GM19193 (cell line): ENCODE measurements at regions not wholly inside any gene's neighbourhood (a gene's known extent, or its start where the extent isn't known, plus 50 kb on each side); places are given as distances from the start of the nearest gene placed in this dataset.

ENCODE experiments used
- POLR2A ChIP-seq: IDR thresholded peaks from 4 replicates; pipeline ENCODE4 v1.6.1; 2011; ENCODE audit not compliant: insufficient read depth, insufficient read length; ENCODE audit errors: extremely low read depth

GRCh38 chr5:166018716-166019115 lies 2272.7 kb upstream of the WWC1 start:
- no peak for TF ChIP-seq POLR2A

DNA sequence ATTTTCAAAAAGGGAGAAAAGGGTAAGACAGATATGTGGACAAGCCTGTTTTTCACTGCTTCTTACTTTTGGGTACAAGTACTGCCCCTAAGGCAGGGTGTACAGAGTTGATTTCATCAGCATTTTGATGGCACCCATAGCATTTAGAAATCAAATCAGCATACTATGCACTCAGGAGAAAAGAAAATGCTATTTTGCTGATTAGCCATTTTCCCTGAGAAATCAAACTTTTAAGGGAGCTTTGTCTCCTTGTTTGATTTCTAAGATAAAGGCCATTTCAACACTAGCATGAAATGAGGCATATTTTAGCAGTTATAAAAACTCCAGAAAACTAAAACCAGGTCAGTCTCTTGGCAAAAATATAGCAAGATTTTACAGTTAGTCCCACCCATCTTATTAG lies 2269.4 kb upstream of the WWC1 start:
- TF ChIP-seq POLR2A: no peak

DNA sequence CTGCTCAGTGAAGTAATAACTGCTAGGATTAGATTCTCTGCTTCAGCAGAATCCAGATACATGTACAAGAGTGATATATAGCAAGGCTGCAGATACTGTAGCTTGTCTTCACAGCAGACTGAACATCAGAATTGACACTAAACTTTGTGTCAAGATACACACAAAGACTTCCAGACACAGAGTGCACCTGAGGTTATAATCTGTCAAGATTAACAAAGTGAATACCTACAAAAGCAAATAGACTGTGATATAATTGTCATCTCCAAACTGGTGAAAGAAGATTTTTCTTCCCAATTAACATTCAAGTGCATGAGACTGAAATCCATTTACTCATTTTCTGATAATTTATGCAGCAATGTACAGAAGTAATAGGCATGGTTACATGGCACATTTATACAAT lies 2266.5 kb upstream of the WWC1 start:
- TF ChIP-seq POLR2A: no peak

- TF ChIP-seq POLR2A: no peak
Observed at GRCh38 chr5:166027582-166027981, 2263.9 kb upstream of the WWC1 start.

- no peak for TF ChIP-seq POLR2A
Observed at GRCh38 chr5:166031926-166032325, 2259.5 kb upstream of the WWC1 start.

- no peak for TF ChIP-seq POLR2A
Observed at GRCh38 chr5:166032601-166033000, 2258.8 kb upstream of the WWC1 start.

GRCh38 chr5:166045961-166046360 lies 2245.5 kb upstream of the WWC1 start:
- no peak for TF ChIP-seq POLR2A

DNA sequence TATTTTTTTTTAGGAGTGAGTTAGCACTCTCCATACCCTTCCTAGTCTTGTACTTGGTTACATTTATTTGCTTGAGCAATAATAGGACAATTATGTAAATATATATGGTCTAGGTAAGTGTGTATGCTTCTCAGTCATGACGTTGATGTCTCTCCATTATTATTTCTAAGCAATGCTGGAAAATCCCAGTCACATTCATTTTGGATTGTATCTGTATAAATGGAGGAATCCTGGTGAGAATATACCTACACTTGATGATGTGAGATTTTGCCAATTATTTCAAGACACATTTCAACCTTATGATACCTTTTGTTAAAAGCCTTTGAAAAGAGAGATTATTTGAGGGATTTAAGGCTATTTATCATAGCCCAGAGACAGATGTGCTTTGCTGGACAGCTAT lies 2244.5 kb upstream of the WWC1 start:
- TF ChIP-seq POLR2A: no peak

- no peak for TF ChIP-seq POLR2A
Observed at GRCh38 chr5:166050531-166050930, 2240.9 kb upstream of the WWC1 start.

- no peak for TF ChIP-seq POLR2A
Observed at GRCh38 chr5:166058660-166059059, 2232.8 kb upstream of the WWC1 start.

GRCh38 chr5:166062094-166062493 lies 2229.4 kb upstream of the WWC1 start:
- TF ChIP-seq POLR2A: no peak

DNA sequence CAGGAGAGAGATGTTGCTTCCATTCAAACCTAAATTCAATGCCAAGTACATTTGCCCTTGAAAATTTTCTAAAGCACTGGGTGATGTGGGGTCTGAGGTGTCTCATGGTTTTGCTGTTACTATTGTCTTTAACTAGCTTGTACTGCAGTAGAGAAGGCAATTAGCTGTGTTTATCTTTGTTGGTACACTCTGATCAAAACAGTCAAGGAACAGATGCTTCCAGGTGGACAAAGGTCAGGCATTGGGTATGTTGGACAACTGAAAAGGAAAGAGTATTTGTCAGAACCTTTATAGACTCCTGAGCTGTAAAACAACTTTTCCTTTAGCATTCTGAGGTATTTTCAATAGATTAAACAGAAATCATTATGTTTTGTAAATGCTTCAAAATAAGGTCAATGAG lies 2228.7 kb upstream of the WWC1 start:
- no peak for TF ChIP-seq POLR2A

DNA sequence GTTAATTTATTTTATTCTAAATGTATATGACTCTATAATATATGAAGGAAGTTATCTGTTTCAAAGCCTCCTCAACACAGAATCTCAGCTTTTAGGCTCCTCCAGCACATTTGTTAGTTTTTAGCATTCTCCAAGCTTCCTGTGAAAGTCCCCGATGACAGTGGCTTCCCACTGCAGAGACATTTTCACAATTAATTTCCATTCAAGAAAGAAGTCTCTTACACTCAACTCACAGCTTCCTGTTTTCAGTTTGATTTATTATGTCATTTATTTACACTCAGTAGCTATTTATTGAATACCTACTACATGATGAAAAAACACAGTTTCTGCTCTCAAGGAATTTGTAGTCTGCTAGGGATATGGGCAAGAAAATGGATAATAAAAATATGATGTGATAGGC lies 2228.2 kb upstream of the WWC1 start:
- TF ChIP-seq POLR2A: no peak

- no peak for TF ChIP-seq POLR2A
Observed at GRCh38 chr5:166068547-166069335, 2222.7 kb upstream of the WWC1 start.

- TF ChIP-seq POLR2A: no peak
Observed at GRCh38 chr5:166073901-166074581, 2217.4 kb upstream of the WWC1 start.
